Dermis microvascular lymphatic vessel endothelial cell (primary cell): ENCODE measurements at regions not wholly inside any gene's neighbourhood (a gene's known extent, or its start where the extent isn't known, plus 50 kb on each side); places are given as distances from the start of the nearest gene placed in this dataset.
A peak's percentile ranks its signal among the peaks of the same experiment; 100 is the strongest.

Experiments
- DNase-seq, 2 donors: peaks; one replicate each; pipeline versions ENCODE4 v3.0.0 to v3.0.0-alpha.2; 2010; ENCODE audit warnings: low read depth in 2 of 2

GRCh38 chr15:97473627-97474026, 486.9 kb upstream of the ARRDC4 start:
- no peak for DNase-seq

DNA sequence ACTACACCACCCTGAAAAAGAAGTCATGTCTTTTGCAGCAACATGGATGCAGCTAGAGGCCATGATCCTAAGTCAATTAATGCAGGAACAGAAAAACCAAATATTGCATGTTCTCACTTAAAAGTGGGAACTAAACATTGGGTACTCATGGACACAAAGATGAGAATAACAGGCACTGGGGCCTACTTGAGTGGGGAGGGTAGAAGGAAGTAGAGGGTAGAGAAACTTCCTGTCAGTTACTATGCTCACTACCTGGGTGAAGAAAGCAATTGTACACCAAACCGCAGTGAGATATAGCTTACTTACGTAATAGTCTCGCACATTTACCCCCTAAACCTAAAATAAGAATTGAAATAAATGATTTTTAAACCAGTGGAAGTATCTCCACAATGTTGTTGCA, 480.5 kb upstream of the ARRDC4 start:
- DNase-seq: no peak

DNA sequence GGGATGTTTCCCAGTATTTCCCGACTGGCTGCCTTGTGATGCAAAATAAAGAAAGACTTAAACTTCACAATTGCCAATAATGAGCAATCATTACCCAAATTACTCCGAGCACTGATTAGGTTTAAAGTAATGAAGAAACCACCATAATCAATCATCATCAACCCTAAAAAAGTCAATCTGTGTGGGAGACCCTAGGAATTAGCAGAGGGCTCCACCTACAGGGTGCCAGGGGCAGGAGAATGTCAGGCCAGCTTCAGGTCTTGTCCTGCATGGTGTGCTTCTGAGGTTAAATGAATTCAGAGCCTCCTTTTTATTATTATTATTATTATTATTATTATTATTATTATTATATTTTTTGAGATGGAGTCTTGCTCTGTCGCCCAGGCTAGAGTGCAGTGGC, 478.0 kb upstream of the ARRDC4 start:
- no peak for DNase-seq

GRCh38 chr15:97483232-97483631, 477.3 kb upstream of the ARRDC4 start:
- DNase-seq: no peak

DNA sequence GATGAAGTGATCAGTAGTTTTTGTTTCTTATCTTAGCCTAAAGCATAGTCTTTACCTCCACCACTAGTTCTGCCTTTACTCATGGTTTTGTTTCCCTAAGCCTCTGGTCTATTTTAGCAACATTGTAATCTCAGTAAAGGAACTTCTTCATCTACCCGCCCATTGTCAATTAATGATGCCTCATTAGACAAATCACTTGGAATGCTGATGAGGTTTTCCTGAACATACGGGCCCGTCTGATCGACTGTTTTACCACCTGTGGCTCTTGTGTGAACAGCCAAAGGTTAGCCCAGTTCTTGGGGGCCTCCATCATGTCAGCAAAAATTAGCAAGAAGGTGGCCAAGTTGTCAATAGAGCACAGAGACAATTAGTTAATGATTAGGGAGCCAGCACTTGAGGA, 470.1 kb upstream of the ARRDC4 start:
- no peak for DNase-seq

DNA sequence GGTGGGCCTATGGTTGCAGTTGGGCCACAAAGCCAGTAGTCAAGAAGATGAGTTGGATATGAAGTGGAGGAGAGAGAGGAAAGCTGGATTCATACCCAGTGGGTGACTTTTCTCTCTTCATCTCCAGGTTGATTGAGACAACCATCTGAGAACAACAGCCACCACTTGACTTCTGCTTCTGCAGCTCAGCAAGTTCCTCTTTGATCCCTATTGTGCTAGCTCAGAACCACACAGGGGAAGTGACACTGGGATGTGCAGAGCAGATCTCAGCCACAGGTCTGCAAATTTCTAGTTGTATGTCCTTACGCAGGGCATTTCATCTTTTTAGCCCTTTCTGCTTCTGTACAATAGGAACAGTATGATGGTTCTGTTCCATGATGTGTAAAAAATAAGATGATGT, 459.2 kb upstream of the ARRDC4 start:
- no peak for DNase-seq

GRCh38 chr15:97502038-97502437, 458.5 kb upstream of the ARRDC4 start:
- peak; percentile 92 to 94 for DNase-seq

DNA sequence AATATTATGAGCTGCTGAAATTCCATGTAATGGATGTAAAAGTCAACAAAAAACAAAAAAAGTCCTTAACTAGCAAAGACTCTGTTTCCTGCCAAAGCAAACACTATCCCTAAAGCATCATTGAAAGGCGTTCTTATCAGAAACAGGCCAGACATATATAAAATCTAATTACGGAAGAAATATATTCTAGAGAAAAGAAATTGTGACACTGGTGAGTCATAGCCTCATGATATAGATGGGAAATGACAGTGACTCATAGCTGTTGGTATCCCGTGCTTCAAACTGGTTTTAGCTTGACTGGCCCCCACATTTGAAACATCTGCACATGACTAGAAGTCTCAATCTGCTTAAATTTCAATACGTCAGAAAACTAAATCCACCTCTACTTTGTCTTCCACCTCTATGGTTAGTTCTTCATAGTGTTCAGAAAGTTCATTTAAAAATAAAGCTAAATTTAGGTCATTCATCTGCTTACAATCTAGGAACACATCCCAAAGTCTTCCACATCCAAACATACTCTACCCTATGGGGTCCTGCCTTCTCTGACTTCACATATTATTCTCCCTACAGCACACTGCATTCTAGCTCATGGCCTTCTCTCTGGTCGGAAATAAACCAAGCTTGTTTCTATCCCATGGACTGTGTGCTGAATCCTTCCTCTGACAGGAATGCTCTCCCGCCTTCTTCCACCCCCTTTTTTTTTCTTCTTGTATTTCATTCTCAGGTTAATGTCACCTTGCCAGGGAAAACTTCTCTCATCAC, 456.3 kb upstream of the ARRDC4 start:
- DNase-seq: peak; percentile 88 to 99

- DNase-seq: no peak
Observed at GRCh38 chr15:97517737-97518136, 442.8 kb upstream of the ARRDC4 start.

DNA sequence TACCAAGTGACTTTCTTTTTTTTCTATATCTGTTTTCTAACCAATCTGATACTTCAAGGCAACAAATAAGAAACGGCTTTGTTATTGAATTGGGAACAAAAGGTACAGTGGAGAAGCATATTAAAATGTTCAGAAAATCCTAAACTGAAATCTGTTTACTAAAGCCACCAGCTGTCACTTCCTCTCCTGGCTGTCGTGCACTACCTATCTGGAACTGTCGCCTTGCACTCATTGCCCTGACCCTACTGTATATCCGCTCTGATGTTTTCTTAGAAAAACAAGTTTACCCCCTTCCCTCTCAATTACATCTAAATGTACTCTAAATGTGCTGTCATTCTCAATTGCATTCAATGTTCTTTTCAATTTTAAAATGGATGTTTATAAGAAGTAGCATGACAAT, 439.8 kb upstream of the ARRDC4 start:
- DNase-seq: no peak

DNA sequence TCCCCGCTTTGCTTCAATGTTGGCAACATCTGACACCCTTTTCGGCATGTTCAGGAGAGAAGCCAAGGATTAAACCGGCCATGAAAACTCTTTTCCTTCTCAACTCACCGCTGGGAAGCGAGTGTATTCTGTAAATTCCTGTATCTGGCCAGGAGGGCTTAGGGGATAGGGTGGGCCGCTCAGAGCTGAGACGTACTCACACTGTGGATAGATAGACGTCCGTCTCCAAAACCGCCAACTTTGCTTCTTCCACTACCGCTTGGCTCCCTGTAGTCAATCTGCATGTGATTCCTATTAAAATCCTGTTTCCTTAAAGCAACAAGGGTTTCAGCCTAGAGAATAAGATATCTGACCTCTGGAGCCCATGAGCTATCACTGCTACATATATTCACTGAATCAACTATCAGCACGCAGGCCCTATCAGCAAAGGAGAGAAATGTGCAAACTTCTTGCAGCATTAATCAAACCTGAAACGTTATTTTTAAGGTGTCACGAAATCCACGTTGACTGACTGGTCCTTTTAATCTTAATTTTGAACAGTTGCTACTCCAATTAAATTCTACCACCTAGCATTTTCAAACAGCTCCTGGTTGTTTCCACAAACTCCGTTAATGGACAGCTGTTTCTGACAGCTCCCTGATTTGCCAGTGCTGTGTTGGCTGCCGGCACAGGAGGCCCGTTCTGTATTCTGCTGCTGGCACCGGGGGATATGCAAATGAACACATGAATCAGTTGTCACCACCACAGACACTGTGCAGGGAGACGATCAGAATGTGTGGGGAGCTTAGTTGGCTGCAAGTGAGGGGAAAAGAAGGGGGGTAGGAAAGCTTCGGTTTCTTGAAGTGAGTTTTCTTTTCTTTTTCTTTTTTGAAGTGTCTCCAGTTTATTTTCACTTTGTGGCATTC, 438.9 kb upstream of the ARRDC4 start:
- peak; percentile 48 to 60 for DNase-seq

GRCh38 chr15:97522347-97522746, 438.2 kb upstream of the ARRDC4 start:
- no peak for DNase-seq

- DNase-seq: no peak
Observed at GRCh38 chr15:97525809-97526208, 434.7 kb upstream of the ARRDC4 start.

DNA sequence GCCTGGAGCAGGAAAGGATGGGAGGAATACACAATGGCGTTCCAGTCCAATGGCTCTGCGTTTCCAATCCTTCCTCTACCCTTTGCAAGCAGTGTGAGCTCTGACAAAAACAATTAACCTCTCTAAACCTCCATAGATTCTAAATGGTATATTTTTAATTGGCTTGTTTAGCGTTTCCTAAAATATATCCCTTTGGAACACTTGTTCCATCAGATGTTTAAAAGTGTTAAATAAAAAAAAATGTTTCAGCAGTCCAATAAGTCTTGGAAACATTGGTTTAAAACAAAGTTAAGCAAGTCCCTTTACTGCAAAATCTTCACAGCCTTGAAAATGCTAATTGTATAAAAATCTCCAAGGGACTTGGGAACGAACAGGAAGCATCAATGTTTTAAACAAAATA, 432.3 kb upstream of the ARRDC4 start:
- DNase-seq: no peak

DNA sequence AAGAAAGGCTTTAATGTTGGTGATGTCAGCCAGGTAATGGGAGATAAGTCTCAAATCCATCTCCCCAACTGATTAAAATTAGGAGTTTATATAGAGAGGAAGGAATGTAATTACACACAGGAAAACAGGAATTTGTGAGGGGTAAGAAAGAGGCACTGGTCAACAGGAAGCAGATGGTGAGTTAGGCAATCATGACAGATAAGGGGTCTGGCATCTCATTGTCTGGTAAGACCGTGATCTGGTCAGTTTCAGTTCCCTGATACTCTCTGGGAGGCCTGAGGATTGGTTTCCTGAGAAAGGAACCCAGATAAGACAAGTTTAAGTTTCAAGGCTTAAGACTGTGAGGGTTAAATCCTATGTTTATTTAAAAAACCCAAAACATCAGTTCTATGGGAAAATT, 414.7 kb upstream of the ARRDC4 start:
- peak in 1 of 2 donors; percentile 42 for DNase-seq

GRCh38 chr15:97547381-97547780, 413.1 kb upstream of the ARRDC4 start:
- DNase-seq: peak; percentile 45 to 47

DNA sequence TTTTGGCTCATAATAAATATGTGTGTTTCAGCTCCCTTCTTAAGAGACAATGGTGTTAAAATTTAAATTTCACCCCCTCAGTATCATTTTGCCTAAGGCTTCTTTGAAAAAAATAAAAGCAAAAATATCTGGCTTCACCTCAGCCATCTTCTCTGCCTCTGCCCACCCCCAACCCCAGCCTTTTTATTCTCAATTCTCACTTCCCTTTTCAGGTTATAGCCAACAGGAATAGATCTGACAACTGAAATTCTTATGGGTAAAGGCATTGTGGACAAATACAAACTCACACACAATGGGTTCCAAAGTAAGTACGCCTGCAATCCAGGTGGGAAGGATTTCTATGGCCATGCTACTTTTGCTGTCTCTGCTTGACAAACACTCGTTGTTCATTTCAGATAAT, 399.0 kb upstream of the ARRDC4 start:
- no peak for DNase-seq

- no peak for DNase-seq
Observed at GRCh38 chr15:97563516-97563915, 397.0 kb upstream of the ARRDC4 start.

- peak; percentile 99 to 100 for DNase-seq
Observed at GRCh38 chr15:97566961-97567360, 393.5 kb upstream of the ARRDC4 start.

DNA sequence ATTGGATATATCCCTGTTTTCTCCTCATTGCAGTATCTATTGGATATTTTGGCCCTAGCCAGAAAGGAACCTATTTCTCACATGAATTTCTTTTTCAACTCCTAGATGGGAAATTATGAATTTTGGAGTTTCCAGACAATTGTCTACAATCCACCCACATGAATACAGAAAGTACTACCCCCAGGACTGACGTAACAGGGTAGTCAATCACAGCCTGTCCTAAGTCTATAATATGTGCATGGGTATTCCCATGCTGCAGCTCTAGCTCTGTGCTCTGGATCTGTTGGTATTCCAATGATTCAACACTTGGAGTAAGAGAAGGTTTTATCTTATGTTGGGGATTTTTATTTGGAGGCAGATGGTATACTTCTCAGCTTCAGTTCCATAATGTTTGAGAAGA, 393.1 kb upstream of the ARRDC4 start:
- DNase-seq: peak; percentile 85 to 93

DNA sequence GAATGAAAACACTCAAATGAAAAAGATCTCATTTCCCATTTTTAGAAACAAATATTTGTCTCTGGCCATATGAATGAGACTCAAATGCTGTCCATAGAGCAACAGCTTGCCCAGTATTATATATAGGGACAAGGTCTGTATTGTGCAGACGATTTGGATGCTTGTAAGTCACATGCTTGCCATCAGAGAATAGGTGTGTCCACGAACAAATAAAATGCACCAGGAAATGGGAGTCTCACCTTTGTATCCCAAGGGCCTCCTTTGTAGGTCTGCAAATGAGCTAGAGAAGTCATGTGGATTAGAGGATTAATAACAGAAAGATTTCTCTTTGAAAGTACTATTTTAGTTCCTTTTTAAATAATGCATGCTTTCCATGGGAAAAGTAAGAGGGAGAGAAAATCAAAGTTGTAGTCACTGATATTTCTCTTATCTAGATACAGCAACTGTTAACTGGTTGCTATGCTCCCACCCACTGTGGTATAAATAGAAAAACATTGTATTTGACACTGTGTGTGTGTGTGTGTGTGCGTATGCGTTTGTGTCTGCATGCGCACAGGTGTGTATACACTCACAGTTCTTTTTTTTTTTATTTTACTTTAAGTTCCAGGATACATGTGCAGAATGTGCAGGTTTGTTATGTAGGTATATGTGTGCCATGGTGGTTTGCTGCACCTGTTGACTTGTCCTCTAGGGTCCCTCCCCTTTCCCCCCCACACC, 383.4 kb upstream of the ARRDC4 start:
- DNase-seq: no peak

- no peak for DNase-seq
Observed at GRCh38 chr15:97585408-97585807, 375.1 kb upstream of the ARRDC4 start.
